NCI-H82 (cell line): ENCODE measurements at regions not wholly inside any gene's neighbourhood (a gene's known extent, or its start where the extent isn't known, plus 50 kb on each side); places are given as distances from the start of the nearest gene placed in this dataset.

Experiments
- DNase-seq: peaks from one replicate; lab custom pipeline; 2025; lab: John Stamatoyannopoulos, UW

GRCh38 chr12:88946372-88946997 is 366.2 kb upstream of the KITLG start:
- no peak for DNase-seq

GRCh38 chr12:88945051-88945732 is 364.9 kb upstream of the KITLG start:
- no peak for DNase-seq

DNA sequence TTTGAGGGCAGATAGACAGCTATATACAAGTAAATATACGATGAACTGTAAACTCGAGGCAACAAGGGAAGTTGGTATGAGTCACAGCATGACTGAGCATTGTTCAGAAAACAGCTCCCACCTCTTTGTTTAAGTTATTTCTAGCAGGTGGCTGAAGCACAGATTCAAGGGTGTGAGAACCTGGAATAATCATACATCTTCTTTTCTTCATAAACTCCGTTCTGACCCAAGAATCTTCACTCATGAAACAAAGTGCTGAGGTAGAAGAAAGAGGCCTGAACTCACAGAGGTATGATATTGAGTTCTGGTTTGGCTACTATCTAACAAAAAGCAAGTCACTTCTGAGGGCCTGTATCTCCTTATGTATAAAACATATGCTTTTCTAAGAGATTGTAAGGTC is 364.1 kb upstream of the KITLG start:
- no peak for DNase-seq

- DNase-seq, result no peak
These were observed 360.6 kb upstream of the KITLG start for GRCh38 chr12:88940854-88941253.

- DNase-seq, result peak; percentile 86
These were observed 355.6 kb upstream of the KITLG start for GRCh38 chr12:88935856-88936255.

DNA sequence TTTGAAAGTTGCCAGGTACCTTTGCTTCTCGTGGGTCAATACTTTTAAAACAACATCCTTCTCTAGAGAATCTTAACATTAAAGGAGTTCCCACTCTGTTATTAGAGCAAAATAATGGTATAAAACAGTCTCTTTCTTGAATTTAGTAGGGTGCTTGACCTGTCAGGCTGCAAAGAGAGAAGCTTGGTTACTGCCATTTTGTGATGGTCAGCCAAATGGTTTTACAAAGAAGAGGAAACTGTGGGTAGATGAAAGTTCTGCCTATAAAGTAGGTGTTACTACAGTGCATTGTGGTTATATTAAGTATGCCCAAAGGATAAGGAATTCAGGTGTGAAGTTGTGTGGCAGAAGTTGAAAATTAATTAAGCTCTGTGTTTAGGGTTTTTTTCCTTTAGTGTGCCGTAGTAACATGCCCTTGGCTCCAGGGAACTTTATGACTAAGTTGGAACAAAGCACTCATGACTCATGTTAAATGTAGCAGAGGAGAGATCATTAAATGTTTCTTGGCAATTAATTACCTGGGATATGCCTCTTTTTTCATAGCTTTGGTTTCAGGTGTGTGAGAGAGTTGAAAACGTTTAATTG is 354.0 kb upstream of the KITLG start:
- DNase-seq, result no peak

DNA sequence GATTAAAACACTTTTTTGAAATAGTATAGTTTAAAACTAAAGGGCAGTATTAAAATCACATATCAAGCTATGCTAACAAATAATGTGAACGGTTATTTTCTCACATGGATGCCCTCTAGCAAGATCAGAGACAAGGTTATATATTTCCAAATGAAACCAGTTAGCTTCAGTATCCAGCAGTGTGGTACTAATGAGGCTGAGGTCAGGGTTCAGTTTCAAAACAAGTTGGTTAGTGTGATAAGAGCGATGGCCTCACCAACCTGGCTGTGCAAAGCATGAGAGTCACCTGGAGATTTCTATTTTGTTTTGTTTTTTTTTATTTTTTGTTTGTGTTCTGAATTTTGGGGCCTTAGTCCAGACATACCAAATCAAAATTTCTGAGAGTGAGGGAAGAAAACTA is 352.2 kb upstream of the KITLG start:
- DNase-seq, result no peak

GRCh38 chr12:88931598-88931997 is 351.3 kb upstream of the KITLG start:
- DNase-seq, result peak; percentile 40

GRCh38 chr12:88925454-88925853 is 345.2 kb upstream of the KITLG start:
- no peak for DNase-seq

DNA sequence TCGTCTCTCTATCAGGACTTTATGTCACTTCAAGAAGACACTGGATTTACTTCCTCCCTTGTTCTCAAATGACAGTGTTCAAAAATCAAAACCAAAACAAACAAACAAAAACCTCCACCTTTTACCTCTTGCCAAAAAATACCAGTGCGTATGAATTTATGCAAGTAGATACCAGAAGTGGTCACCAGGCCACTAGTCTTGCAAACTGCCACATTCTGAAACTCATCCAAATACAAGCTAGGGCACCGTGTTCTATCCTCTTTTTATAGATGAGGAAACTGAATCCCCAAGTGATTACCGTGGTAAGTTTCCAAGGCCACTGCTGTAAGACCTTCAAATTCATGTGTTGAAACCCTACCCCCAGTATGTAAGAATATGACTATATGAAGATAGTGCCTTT is 343.9 kb upstream of the KITLG start:
- DNase-seq, result no peak

DNA sequence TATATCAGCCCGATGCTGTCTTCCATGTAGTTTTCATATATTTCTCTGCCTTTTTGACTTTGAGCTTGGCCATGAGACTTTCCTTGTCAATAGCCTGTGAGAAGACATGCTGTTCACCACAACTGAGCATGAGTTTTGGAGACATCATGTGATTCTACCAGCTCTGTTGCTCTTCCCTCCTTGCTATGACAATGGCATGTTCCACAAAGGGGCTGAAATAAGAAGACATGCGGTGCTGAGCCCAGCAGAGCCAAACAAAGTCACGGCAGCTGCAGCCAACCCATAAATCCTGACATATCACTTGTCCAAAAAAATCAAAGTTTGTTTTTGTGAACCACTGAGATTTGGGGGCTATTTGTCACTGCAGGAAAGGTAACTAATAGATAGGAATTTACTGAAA is 343.4 kb upstream of the KITLG start:
- no peak for DNase-seq

DNA sequence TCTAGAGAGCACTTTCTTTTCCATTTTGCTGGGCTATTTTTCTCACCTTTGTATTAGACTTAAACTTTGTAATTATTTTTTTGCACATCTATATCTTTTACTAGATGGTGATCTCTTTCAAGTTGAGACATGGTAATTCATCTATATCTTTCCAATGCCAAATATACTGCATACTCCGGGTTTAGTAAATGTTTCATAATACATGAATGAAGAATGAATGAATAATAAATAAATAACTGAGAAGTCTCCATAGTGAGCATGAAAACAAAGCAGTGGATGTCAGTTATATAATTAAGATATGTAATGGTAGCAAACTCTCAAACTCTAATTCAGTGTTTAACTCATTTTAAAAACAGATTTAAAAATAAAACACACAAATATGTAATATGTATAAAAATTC is 342.5 kb upstream of the KITLG start:
- DNase-seq, result no peak

GRCh38 chr12:88921890-88922532 is 341.7 kb upstream of the KITLG start:
- DNase-seq, result no peak

- DNase-seq, result no peak
These were observed 341.2 kb upstream of the KITLG start for GRCh38 chr12:88921434-88921833.

GRCh38 chr12:88918161-88918560 is 337.9 kb upstream of the KITLG start:
- DNase-seq, result no peak

DNA sequence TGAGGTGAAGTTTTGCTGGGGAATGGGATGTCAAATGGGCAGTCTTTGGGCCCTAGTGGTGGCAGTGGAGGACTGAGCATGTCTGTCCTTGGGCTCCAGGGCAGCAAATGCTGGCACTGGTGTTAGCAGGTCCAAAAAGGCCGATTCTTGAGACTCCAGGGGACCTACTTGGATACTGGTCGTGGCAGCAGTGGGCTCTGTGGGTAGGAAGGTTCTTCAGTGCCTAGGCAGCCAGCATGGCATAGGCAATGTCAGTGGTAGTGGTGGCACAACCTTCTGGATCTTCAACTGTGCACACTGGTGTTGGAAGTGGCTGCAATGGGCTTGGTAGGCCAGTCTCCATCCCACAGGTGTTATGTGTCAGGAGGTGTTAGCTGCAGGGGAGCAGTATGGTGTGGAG is 334.7 kb upstream of the KITLG start:
- DNase-seq, result no peak

DNA sequence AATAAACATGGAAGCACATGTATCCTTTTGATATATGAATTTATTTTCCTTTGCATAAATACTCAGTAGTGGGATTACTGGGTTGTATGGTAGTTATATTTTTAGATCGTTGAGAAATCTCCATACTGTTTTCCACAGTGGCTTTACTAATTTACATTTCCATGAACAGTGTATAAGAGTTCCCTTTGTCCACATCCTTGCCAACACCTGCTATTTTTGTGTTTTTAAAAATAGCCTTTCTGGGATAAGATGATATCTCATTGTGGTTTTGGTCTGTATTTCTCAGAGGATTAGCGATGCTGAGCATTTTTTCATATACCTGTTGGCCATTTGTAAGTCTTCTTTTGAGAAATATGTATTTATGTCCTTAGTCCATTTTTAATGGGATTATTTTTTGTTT is 329.2 kb upstream of the KITLG start:
- no peak for DNase-seq

DNA sequence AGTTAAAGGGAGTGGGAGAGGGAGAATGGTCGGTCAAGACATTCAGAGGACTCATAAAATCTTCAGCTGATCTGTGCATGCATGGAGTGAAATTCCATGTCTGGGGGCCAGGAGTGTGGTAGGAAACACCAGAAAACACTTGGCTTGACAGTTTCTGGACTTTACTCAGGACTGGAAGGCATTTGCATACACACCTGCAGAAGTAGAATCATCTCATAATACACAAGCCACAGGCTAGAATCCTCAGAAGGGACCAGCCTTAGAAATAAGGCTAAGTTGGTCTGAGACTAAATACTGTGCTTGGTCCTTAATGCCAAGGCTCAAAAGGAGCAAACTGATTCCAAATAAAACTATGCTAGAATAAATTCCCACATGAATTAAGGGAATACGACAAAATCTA is 328.1 kb upstream of the KITLG start:
- no peak for DNase-seq

DNA sequence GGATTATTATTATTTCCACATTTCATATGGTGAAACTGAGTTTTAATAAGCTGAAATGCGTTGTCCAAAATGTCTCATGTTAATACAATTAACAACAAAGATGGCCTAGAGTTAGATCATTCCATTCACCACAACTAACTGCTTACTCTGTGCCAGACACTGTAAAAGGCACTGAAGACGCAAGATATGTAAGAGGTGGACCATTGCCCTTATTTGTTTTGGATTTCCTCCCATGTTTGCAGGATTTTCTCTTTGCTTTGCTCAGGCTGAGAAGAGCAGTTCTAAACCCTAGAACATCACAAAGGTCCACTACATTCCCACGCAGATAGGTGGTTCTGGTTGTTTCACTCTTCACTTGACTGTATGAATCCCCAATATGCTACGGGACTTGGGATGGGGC is 324.4 kb upstream of the KITLG start:
- DNase-seq, result no peak

- no peak for DNase-seq
These were observed 323.1 kb upstream of the KITLG start for GRCh38 chr12:88903333-88903732.

DNA sequence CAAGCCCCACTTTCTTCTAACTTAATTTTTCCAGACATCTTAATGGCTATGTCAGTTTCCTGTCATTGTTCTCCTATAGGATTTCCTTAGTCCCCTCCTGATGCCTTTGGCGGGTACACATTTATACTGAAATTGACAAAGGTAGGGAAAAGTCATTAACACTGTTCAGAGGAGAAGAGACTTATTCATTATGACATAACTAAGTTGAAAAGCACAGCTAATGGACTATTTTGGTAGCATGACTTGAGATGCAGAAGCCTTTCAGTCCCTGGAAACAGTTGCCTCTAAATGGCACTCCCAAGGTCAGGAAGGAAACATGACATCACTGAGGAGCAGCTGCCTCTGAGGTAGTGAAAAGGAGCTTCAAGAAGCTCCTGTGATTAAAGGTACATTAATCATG is 317.5 kb upstream of the KITLG start:
- DNase-seq, result no peak

GRCh38 chr12:88896958-88897357 is 316.7 kb upstream of the KITLG start:
- no peak for DNase-seq

DNA sequence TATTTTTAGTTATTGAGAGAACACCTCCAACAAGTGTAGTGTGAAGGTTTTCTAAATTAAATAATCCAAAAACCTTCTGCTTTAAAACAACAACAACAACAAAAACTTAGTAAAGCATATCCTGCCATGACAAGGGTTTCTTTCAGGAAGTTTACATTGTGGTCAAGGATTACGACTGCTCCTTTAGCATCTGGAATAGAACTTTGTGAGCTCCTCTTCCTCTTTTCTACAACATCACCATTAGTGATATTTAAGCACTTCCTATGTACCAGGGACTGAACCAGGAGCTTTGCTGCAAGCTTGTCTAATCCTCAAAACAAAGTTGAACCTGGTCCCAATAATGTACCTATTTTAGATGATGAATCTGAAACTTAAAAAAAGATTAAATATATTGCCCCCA is 315.4 kb upstream of the KITLG start:
- DNase-seq, result no peak
